GM04503 (cell line): ENCODE measurements at regions not wholly inside any gene's neighbourhood (a gene's known extent, or its start where the extent isn't known, plus 50 kb on each side); places are given as distances from the start of the nearest gene placed in this dataset.

Experiments used
- DNase-seq: peaks from one replicate; pipeline ENCODE4 v3.0.0-alpha.2; 2012; ENCODE audit warnings: low read depth

DNA sequence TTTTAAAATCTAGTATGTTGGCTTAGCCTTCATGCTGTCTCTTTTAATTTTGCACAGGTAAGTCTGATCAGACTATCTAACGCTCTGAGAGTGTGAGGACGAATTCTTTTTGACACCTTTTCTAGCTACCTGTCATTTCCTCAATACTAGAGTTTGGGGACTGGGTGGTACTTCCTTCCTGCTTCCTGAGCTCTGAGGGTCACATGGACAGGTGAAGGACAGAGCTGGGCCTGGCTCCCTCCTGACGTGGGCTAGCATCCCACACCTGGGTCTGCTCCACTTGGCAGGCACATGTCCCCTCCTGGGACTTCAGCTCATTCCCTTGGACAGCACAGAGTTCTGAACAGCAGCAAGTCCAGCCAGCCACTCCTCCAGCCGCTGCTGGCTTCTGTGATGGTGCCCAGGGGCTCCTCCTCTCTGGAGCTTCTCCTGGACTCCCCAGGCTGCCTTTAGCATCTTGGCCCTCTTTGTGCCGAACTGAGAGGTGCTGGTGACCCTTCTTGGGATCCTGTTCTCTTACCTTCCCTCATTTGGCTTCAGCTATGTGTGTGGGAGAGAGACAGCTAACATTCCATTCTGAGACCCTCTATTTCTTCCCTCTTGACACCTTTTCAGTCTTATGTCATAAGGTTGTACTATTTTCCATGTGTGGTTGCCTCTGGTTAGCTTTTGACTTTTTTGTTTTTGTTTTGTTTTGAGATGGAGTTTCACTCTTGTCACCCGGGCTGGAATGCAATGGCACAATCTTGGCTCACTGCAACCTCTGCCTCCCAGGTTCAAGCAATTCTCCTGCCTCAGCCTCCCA lies 106.9 kb downstream of the B3GNT2 start:
- no peak for DNase-seq

GRCh38 chr2:62300925-62301324 lies 105.0 kb downstream of the B3GNT2 start:
- DNase-seq, result no peak

DNA sequence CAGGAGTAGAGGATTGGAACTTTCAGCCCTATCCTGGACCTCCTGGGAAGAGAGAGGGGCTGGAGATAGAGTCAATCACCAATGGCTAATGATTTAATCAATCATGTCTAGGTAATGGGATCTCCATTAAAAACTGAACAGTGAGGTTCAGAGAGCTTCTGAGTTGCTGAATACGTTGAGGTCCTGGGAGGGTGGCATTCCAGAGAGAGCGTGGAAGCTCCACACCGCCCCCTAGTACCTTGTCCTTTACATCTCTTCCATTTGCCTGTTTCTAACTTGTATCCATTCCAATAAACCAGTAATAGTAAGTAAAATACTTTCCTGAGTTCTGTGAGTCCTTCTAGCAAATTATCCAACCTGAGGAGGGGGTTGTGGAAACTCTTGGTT lies 101.7 kb downstream of the B3GNT2 start:
- DNase-seq, result no peak

GRCh38 chr2:62296832-62297623 lies 101.1 kb downstream of the B3GNT2 start:
- DNase-seq, result no peak

DNA sequence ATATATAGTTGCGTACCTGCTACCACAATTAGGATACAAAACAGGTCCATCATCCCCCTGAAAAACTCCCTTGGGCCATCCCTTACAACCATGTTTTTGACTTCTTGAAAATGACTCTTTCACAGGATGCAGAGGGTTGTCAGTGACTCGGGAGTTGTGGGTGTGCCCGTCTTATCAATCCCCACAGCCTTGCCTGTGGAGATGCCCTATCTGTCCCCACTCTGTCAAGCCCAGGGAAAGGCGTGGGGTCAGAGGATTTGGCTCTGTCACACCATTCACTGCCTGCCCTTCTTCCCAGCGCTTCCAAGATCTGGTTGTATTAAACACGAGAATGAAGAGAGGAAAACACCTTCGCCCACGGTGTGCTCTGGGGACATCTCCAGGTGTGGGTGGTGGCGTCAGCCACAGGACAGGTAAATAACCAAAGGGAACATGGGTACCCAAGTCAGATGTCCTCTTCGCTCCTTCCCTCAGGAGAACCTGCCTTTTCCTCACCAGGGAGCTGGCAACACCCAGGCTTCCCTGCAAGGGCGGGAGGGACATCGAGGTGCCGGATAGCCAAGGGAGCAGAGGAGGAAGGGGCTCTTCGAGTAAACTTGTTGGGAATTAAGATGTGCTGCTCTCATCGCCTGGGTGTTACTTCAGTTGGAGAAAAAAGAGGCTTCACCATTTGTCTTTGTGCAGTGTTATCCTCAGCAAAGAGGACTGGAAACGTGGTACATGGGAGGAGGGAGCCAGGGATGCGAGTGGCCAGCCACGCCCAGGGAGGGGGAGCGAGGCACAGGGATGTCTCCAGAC lies 100.3 kb downstream of the B3GNT2 start:
- no peak for DNase-seq

GRCh38 chr2:62293490-62294271 lies 97.8 kb downstream of the B3GNT2 start:
- no peak for DNase-seq

- no peak for DNase-seq
Observed at GRCh38 chr2:62293151-62293489, 97.2 kb downstream of the B3GNT2 start.

- DNase-seq, result no peak
Observed at GRCh38 chr2:62292190-62292589, 96.3 kb downstream of the B3GNT2 start.

DNA sequence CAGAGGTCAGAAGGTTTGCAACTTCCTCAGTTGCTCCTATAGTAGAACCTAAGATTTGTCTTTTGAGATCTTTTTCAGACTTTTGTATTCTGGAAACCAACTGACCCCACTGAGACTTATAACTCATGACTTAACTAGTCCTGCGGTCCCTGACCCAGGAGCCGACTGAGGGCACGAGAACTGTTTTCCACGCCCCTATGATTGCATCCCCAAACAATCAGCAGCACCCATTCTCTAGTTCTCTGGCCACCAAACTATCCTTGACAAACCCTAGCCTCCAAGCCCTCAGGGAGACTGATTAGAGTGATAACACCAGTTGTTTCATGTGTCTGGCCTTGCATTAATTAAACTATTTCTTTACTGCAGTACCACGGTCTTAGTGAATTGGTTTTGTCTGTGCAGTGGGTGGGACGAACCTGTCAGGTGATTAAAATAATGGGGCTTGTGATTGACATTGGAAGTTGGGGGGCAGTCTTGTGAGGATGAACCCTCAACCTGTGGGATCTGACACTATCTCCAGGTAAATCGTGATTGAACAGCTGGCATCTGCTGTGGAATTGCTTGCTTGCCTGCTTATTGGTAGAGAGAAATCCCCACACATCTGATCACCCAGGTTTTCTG lies 95.7 kb downstream of the B3GNT2 start:
- DNase-seq, result no peak

GRCh38 chr2:62291052-62291451 lies 95.1 kb downstream of the B3GNT2 start:
- DNase-seq, result no peak

DNA sequence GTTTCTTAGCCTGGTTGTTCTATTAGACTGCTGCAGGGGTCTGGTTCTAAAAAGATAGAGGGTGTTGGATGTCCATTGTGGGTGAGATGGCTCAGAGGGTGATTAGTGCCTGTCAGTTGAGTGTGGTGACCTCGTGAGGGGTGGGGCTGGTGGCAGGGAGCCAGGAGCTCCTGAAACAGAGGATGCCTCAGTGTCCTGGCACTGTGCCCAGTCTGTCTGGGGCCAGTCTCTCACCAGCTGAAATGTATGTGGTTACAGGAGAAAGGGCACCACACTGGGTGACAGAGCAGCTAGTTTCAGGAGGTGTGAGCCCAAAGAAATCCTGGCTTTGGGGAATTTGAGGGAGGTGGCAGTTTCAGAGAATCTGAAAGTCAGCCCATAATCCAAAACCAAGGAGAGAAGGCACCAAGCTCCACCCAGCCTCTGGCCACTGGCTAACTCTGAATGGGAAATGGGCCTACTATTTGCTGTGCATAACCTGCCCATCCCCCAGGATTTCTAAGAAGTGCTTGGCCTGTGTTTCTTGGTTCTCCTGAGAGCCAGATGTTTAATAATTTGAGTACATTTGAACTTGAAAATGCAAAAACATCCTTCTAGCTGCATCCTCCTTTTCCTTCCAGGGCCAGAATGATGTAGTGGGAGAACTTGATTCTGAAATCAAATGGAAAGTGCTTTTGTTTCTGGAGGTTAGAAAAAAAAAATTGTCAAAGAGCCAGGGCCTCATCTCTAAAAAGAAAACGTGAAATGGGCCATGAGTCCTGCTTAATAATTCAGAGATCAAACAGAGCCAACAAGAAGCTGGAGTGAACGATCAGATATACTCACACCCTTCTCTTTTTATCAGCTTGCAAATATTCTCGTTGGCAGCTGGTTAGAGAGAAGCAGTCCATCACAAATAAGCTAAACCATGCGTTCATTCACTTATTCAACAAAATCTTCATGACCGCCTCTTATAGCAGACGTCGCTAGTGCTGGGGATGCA lies 92.3 kb downstream of the B3GNT2 start:
- DNase-seq, result no peak

GRCh38 chr2:62287282-62287681 lies 91.4 kb downstream of the B3GNT2 start:
- no peak for DNase-seq

- no peak for DNase-seq
Observed at GRCh38 chr2:62286089-62286785, 90.3 kb downstream of the B3GNT2 start.

DNA sequence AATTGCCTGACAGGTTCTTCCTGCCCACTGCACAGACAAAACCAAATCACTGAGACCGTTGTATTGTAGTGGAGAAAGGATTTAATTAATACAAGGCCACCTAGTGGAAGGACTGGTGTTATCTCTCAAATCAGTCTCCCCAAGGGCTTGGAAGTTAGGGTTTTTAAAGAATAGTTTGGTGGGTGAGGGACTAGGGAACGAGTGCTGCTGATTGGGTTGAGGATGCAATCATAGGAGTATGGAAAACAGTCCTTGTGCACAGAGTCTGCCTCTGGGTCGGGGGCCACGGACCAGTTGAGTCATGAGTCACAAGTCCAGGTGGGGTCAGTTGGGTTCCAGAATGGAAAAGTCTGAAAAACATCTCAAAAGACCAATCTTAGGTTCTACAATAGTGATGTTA lies 89.1 kb downstream of the B3GNT2 start:
- DNase-seq, result no peak

DNA sequence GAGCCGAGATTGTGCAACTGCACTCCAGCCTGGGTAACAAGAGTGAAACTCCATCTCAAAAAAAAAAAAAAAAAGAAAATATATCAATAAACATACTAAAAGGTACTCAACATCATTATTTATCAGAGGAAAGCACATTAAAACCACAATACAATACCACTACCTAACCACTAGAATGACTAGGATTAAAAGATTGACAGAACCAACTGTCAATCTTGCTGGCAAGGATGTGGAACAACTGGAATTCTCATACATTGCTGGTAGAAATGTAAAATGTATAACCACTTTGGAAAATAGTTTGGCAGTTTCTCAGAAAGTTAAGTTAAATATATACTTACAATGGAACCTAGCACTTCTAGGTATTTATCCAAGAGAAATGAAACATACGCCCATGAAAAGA lies 88.6 kb downstream of the B3GNT2 start:
- no peak for DNase-seq

- DNase-seq, result no peak
Observed at GRCh38 chr2:62283147-62283546, 87.2 kb downstream of the B3GNT2 start.

- DNase-seq, result no peak
Observed at GRCh38 chr2:62281663-62282062, 85.7 kb downstream of the B3GNT2 start.

- DNase-seq, result no peak
Observed at GRCh38 chr2:62277688-62278087, 81.8 kb downstream of the B3GNT2 start.
